Upper lobe of right lung (tissue), 1 donor: ENCODE measurements at regions not wholly inside any gene's neighbourhood (a gene's known extent, or its start where the extent isn't known, plus 50 kb on each side); places are given as distances from the start of the nearest gene placed in this dataset.

Experiments
- ATAC-seq: fragments of 200-7000 bp; cut with Tn5 transposase; one replicate; pipeline ENCODE4 v1.9.1; 2020; ENCODE audit warnings: mild to moderate bottlenecking, moderate library complexity
- DNase-seq: peaks from one replicate; pipeline ENCODE4 v3.0.0-alpha.2; 2020
- H3K27ac ChIP-seq: fragments of 200-600 bp; one replicate; pipeline ENCODE4 v1.8.0; 2022
- H3K27me3 ChIP-seq: fragments of 200-600 bp; one replicate; pipeline ENCODE4 v1.8.0; 2022; ENCODE audit warnings: mild to moderate bottlenecking
- H3K36me3 ChIP-seq: fragments of 200-600 bp; one replicate; pipeline ENCODE4 v1.8.0; 2022
- H3K4me1 ChIP-seq: fragments of 200-600 bp; one replicate; pipeline ENCODE4 v1.8.0; 2022
- H3K4me3 ChIP-seq: fragments of 200-600 bp; one replicate; pipeline ENCODE4 v1.8.0; 2022; ENCODE audit warnings: mild to moderate bottlenecking
- H3K9me3 ChIP-seq: fragments of 200-600 bp; one replicate; pipeline ENCODE4 v1.8.0; 2022
- intact Hi-C: fragments of 100-400 bp; cut with DNase I; formaldehyde crosslinking; loops from one replicate; pipeline ENCODE4 v1.11.0; 2022
- TF ChIP-seq, protein P1 (sequence below): fragments of 200-600 bp; IDR thresholded peaks from one replicate; pipeline ENCODE4 v1.8.0; 2022; ENCODE audit warnings: antibody characterized with exemption
- donor health status: DM: no; HTN: yes; CAD: no; lungs with severe emphysema.

DNA sequence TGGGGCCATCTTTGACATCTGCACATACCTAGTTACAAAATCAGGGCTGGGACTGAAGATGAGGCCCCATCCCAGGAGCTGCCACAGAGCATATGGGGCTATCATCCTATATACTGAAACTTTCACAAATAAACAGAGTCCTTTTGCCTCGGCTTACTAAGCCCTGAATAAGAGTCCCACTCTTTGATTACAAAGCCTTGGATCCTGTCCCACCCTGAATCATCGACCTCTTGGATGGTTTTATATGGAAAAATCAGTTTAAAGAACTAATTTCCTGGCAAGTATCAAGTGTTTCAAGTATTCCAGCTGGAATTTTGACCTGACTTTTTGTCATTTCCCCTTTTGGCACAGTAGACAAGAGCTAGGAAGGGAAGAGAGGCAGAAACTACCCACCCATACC lies 331.3 kb upstream of the FRG2C start:
- H3K4me3 ChIP-seq: no peak overlapping the region
- H3K4me1 ChIP-seq: no peaks in the 10 kb centered on the region
- H3K27me3 ChIP-seq: no peaks in the 10 kb centered on the region
- H3K9me3 ChIP-seq: no peaks in the 10 kb centered on the region
- TF ChIP-seq, protein P1, sequence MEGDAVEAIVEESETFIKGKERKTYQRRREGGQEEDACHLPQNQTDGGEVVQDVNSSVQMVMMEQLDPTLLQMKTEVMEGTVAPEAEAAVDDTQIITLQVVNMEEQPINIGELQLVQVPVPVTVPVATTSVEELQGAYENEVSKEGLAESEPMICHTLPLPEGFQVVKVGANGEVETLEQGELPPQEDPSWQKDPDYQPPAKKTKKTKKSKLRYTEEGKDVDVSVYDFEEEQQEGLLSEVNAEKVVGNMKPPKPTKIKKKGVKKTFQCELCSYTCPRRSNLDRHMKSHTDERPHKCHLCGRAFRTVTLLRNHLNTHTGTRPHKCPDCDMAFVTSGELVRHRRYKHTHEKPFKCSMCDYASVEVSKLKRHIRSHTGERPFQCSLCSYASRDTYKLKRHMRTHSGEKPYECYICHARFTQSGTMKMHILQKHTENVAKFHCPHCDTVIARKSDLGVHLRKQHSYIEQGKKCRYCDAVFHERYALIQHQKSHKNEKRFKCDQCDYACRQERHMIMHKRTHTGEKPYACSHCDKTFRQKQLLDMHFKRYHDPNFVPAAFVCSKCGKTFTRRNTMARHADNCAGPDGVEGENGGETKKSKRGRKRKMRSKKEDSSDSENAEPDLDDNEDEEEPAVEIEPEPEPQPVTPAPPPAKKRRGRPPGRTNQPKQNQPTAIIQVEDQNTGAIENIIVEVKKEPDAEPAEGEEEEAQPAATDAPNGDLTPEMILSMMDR: no peak
- DNase-seq (no peak), ATAC-seq (no peak)
- intact Hi-C loops: no loop called here
- H3K27ac ChIP-seq: no peak overlapping the region
- H3K36me3 ChIP-seq: no peaks in the 10 kb centered on the region

DNA sequence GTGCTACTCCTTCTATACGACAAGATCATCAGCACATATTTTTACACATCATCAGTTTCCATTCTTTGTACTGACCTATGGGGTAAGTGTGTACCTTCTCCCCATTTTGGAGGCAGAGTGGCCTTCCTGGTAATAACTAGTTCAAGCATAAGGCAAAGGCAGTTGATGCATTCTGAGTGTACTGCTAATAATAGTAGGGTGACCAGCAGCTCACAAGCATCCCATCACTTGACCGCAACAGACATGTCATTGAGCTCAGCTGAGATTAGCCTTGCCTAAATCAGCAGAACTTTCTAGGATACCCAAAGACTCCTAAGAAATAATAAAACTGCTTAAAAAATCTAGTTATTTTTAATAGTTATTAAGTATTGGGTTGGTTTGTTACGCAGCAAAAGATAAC lies 329.8 kb upstream of the FRG2C start:
- intact Hi-C loops: no loop called here
- TF ChIP-seq, protein P1: no peak
- Histone ChIP-seq H3K27ac (no peak overlapping the region), H3K4me3 (no peak overlapping the region), H3K36me3 (no peaks in the 10 kb centered on the region), H3K4me1 (no peaks in the 10 kb centered on the region), H3K9me3 (no peaks in the 10 kb centered on the region), H3K27me3 (no peaks in the 10 kb centered on the region)
- no peak for ATAC-seq
- DNase-seq: no peak

DNA sequence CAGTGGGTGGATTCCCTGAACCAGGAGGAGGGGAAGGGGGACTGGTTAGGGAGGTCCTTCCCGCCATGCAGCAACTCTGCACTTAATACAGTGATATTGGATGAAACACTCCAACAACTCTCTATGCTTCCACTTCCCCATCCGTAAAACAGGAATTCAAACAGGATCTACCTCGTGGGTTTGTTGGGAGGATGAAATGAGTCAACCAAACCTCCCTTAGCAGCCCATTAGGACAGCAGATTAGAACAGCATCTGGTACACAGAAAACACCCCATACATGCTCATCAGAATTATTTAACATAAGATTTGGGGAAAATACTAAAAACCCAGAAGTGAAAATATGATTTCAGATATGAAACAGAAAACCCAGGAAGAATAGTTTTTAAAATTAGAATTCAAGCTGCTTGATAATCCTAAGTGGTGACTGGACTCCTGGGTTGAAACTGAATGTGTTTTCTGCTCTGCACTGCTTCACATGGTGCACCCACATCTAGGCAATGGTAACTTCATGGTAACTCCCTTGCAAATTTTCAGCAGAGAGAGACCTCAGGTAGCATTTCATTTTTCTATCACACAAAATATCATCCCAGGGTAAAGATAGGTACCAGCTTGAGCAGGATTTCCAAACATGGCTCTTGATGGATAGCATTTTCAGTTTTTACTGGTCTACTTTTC lies 326.8 kb upstream of the FRG2C start:
- no peak overlapping the region for H3K27ac ChIP-seq
- ATAC-seq: no peak
- no peaks in the 10 kb centered on the region for H3K4me1 ChIP-seq
- TF ChIP-seq, protein P1: no peak
- DNase-seq: no peak
- H3K36me3 ChIP-seq: no peaks in the 10 kb centered on the region
- H3K9me3 ChIP-seq: no peaks in the 10 kb centered on the region
- intact Hi-C loops: no loop called here
- no peak overlapping the region for H3K4me3 ChIP-seq
- H3K27me3 ChIP-seq: no peaks in the 10 kb centered on the region

DNA sequence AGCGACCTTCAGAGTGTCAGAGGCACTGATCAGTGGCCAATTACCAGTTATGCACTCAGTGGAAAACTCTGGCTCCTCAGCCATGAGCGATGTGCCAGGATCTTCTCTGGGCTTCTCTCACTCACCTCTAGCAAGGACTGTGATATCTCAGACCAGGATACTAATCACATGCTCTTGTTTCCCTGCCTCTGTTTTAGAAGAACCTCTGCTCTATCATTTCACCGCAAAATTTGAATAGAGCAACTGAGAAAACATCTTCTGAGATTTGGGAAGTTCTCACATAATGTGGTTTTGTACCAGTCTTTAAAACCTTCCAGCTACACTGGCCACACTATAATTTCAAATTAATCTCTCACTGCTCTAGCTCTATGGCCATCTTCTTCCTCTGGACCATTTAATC lies 325.8 kb upstream of the FRG2C start:
- Histone ChIP-seq H3K4me3 (no peak overlapping the region), H3K27me3 (no peaks in the 10 kb centered on the region), H3K36me3 (no peaks in the 10 kb centered on the region), H3K9me3 (no peaks in the 10 kb centered on the region), H3K27ac (no peak overlapping the region), H3K4me1 (no peaks in the 10 kb centered on the region)
- DNase-seq (no peak), ATAC-seq (no peak)
- TF ChIP-seq, protein P1: no peak
- intact Hi-C loops: no loop called here

DNA sequence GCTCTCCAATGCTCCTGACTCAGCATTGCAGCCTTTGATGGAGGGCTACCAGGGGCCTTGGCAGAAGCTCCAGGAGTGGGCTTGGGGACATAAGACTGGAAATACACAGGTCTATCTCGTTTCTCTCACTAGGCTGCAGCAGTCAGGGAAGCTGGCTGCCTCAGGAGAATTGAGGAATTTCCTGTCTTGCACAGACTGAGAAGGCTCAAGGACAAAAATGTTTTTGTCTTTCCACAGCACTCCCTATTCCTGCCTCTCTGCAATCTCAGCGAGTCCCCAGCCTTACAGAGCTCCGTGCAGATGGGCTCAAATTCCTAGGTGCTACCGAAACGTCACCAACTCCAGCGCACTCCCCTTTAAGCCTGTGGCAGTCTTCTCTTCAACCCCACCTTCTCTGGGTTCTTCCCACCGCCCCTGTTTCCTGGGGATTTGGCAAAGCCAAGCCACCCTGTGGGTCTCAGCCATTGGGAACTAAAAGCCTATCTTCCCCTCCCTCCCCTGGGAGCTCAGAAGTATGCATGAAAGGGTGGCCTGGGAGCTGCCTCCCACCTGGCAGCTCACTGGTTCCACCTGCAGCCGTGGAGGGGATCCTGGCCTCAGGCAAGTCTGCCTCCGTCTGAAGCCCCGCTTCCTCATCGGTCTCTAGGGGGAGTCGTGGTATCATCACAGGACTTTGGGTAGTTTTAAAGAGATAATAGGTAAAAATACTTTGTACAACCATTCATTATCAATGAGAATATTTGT lies 322.6 kb upstream of the FRG2C start:
- Histone ChIP-seq H3K27me3 (no peaks in the 10 kb centered on the region), H3K36me3 (no peaks in the 10 kb centered on the region), H3K27ac (no peak overlapping the region), H3K9me3 (no peaks in the 10 kb centered on the region), H3K4me1 (no peaks in the 10 kb centered on the region), H3K4me3 (no peak overlapping the region)
- TF ChIP-seq, protein P1: no peak
- no peak for DNase-seq
- no peak for ATAC-seq
- intact Hi-C loops: no loop called here
